ENCODE measurements at regions not wholly inside any gene's neighbourhood (a gene's known extent, or its start where the extent isn't known, plus 50 kb on each side); places are given as distances from the start of the nearest gene placed in this dataset.

- Histone ChIP-seq H3K79me2 (ENCODE audit: control insufficient read depth, insufficient read depth, low read length) (no peaks in the 10 kb centered on the region), H3K4me2 (ENCODE audit: insufficient read depth, low read length) (no peak overlapping the region), H3K9ac (replicated peaks; ENCODE audit: extremely low read depth, insufficient read depth, low read length) (no peak overlapping the region), H3K9me3 (replicated peaks; ENCODE audit: control insufficient read depth, insufficient read depth, low read length) (no peaks in the 10 kb centered on the region), H2AFZ (ENCODE audit: low read depth, low read length) (no peak overlapping the region), H3K27ac (ENCODE audit: insufficient read depth, low read depth, low read length) (no peak overlapping the region), H3K27me3 (ENCODE audit: control insufficient read depth in 2 of 2, insufficient read depth in 2 of 2, low read length in 2 of 2) (peaks cover 45 to 47% of the 10 kb centered on the region in 2 experiments), H4K20me1 (replicated peaks; ENCODE audit: control insufficient read depth, extremely low read depth, insufficient read depth, low read length) (no peaks in the 10 kb centered on the region), H3K4me1 (ENCODE audit: control insufficient read depth, extremely low read depth, insufficient read depth, low read length) (no peaks in the 10 kb centered on the region), H3K4me3 (replicated peaks in 1 of 3; ENCODE audit: insufficient read depth in 1 of 3, low read depth in 1 of 3, low read length in 3 of 3) (no peak overlapping the region), H3K9me1 (replicated peaks; ENCODE audit: control insufficient read depth, extremely low read depth, insufficient read depth, low read length) (no peaks in the 10 kb centered on the region), H3K36me3 (ENCODE audit: control insufficient read depth in 2 of 2, extremely low read depth in 1 of 2, insufficient read depth in 2 of 2, low read length in 2 of 2) (no peaks in the 10 kb centered on the region)
- intact Hi-C loops (cut with micrococcal nuclease), result no loop called here
- dilution Hi-C loops (cut with MboI; ENCODE audit: extremely low pct_ligation_motif_present, low sequenced_read_pairs), result no loop called here
- TF ChIP-seq JUN (IDR thresholded peaks at IDR 0.05; ENCODE audit: borderline replicate concordance, insufficient read depth, insufficient read length, low read depth) (no peak), CTCF (IDR thresholded peaks at IDR 0.05; ENCODE audit: extremely low read depth in 1 of 2, insufficient read depth in 1 of 2, low read depth in 1 of 2, low read length in 2 of 2) (no peak), MAX (IDR thresholded peaks at IDR 0.05; ENCODE audit: insufficient read depth, insufficient read length) (no peak), EZH2 (IDR thresholded peaks at IDR 0.05; ENCODE audit: borderline replicate concordance, low read depth, low read length, severe bottlenecking) (no peak), POLR2AphosphoS5 (IDR thresholded peaks at IDR 0.05; ENCODE audit: insufficient read depth, low read depth, low read length) (no peak), POLR2A (IDR thresholded peaks at IDR 0.05; ENCODE audit: low read depth, low read length) (no peak), GATA2 (IDR thresholded peaks at IDR 0.05; ENCODE audit: insufficient read depth, insufficient read length, low read depth, low read length) (no peak), FOS (IDR thresholded peaks at IDR 0.05; ENCODE audit: borderline replicate concordance, insufficient read depth, low read length) (no peak), MYC (IDR thresholded peaks at IDR 0.05; ENCODE audit: low read depth, low read length) (no peak)
- no peak for FAIRE-seq
- no TSS peak for BruUV-seq (replicated peaks)
- ChIA-PET CTCF (no interaction called here), POLR2A (no interaction called here)
- no peak for DNase-seq (ENCODE audit: low read depth, low spot score)
Measured at GRCh38 chr21:35690436-35690835, 369.9 kb downstream of the SETD4 start.

All from endothelial cell of umbilical vein (primary cell).